ENCODE measurements at regions not wholly inside any gene's neighbourhood (a gene's known extent, or its start where the extent isn't known, plus 50 kb on each side); places are given as distances from the start of the nearest gene placed in this dataset.

DNA sequence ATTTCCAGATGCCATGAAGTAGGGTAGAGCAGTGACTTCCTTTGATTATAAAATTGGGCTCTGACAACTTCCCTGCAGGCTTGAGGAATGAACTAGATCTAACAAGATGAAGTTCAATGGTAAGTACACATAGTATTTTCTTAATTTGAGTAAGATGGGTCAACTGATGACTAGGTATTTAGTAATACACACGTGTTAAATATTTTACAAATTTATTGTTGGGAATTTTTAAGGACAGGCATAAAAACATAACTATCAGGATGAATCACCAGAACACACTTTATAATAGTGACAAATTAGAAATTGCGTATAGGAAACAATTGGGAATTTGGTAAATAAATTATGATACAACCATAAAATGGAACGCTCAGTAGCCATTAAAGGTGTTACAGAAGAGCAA is 762.4 kb upstream of the SLC35B3 start:
- TF ChIP-seq, protein P1, sequence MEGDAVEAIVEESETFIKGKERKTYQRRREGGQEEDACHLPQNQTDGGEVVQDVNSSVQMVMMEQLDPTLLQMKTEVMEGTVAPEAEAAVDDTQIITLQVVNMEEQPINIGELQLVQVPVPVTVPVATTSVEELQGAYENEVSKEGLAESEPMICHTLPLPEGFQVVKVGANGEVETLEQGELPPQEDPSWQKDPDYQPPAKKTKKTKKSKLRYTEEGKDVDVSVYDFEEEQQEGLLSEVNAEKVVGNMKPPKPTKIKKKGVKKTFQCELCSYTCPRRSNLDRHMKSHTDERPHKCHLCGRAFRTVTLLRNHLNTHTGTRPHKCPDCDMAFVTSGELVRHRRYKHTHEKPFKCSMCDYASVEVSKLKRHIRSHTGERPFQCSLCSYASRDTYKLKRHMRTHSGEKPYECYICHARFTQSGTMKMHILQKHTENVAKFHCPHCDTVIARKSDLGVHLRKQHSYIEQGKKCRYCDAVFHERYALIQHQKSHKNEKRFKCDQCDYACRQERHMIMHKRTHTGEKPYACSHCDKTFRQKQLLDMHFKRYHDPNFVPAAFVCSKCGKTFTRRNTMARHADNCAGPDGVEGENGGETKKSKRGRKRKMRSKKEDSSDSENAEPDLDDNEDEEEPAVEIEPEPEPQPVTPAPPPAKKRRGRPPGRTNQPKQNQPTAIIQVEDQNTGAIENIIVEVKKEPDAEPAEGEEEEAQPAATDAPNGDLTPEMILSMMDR (IDR thresholded peaks at IDR 0.05; ENCODE audit: insufficient read depth, missing control alignments) = no peak
- FAIRE-seq = no peak
- DNase-seq (ENCODE audit: insufficient read length, low spot score) = no peak

DNA sequence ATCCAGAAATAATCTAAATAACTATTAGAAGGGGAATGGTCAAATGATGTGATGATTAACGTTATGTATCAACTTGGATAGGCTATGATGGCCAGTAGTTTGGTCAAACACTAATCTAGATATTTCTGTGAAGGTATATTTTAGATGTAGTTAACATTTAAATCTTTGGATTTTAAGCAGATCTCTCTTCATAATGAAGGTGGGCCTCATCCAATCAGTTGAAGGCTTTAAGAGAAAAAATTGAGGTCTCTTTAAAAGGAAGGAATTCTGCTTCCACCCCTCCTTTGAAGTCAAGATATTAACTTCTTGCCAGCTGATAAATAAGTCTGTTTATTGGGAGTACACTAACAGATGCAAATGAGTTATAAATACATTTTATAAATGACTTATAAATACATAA is 760.0 kb upstream of the SLC35B3 start:
- TF ChIP-seq, protein P1 (IDR thresholded peaks at IDR 0.05; ENCODE audit: insufficient read depth, missing control alignments) = no peak
- no peak for FAIRE-seq
- no peak for DNase-seq (ENCODE audit: insufficient read length, low spot score)

DNA sequence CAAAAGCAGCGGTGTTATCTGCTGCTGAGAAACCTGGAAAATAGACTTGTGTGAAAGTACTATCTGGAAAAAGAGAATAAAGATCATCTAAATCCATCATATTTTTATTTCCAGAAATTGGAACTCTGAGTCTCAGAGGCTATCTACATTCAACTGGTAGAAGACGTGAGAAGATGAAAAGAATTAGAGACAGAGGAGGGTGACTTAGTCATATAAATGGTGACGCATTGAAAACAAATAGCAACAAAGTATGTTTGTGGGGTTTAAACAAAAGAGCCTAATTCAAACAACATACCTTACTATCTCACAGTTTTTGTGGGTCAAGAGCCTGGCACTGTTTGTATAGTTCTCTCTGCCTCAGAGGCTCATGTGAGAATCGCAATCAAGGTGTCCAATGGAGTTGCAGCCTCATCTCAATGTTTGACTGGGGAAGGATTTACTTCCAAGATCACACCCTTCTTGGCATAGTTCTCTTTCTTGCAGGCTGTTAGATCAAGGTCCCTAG is 757.1 kb upstream of the SLC35B3 start:
- no peak for FAIRE-seq
- DNase-seq (ENCODE audit: insufficient read length, low spot score) = no peak
- TF ChIP-seq, protein P1 (IDR thresholded peaks at IDR 0.05; ENCODE audit: insufficient read depth, missing control alignments) = no peak

DNA sequence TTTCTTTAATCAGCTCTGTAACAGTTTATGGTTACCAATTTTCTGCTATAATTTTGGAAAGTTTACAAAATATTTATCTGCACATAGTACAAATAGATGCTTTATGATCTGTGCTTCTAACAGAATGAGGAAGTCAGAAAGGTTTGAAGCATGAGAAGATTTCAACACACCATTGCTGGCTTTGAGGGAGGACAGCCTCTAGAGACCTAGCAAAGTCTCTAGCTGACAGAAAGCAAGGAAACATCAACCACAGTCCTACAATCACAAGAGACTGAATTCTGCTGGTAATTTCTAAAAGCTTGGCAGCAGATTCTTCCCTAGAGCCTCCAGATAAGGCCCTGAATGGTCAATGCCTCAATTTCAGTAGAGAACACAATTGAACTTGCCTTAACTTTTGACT is 750.8 kb upstream of the SLC35B3 start:
- TF ChIP-seq, protein P1 (IDR thresholded peaks at IDR 0.05; ENCODE audit: insufficient read depth, missing control alignments) = no peak
- DNase-seq (ENCODE audit: insufficient read length, low spot score) = no peak
- no peak for FAIRE-seq

DNA sequence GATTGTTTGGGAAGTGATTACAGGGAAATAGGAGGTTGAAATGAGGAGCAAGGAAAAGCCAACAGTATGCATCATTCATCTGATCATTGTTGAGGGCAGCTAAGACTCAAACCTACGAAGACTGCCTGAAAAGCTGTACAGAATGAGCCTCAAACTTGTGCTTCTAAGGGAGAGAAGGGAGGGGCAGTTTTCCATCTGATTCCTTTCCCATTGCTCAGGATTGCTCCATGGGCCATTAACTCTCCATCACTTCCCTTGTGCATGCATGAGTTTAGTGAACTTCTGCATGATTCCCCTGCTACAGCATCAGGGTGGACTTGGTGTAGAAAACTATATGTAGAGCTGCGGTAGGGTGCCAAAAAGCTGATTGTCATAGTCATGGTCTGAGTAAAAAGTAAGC is 742.7 kb upstream of the SLC35B3 start:
- TF ChIP-seq, protein P1 (IDR thresholded peaks at IDR 0.05; ENCODE audit: insufficient read depth, missing control alignments) = no peak
- no peak for FAIRE-seq
- no peak for DNase-seq (ENCODE audit: insufficient read length, low spot score)

DNA sequence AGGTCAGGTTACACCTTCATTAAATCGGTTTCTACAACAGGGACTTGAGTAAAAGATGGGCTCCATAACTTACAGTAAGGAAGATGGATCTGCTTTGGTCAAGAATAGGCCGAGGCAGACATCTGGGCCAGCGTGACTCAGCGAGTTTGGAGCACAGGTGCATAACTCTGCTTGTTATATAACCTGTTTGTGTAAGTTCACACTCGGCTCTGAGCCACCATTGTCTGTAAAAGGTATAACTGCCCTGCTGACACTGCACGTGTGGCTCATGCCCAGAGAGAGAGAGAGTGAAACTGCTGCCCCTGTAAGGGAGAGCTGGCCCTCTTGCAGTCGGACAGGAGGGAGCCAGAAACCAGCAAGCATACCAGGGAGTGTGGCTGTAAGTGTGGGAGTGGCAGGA is 737.9 kb upstream of the SLC35B3 start:
- FAIRE-seq (no peak), DNase-seq (ENCODE audit: insufficient read length, low spot score) (no peak)
- TF ChIP-seq, protein P1 (IDR thresholded peaks at IDR 0.05; ENCODE audit: insufficient read depth, missing control alignments) = no peak

DNA sequence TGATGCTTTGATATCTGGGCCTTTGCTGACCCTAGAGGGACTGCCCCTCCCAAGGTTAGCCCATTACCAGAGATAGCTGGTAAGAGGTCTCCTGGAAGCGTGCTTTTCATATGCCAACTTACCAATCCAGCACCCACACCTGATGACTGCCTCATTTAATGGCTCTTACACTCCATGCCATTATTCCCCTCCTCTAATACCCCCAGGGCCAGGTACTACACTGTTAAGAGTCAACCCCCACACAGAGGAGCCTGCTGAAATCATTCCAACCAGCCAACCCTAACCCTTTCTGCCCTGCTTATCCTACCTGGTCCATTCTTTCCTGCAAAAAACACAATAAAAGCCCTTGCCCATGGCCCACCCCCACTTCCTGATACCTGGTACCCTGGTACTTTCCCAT is 736.8 kb upstream of the SLC35B3 start:
- TF ChIP-seq, protein P1 (IDR thresholded peaks at IDR 0.05; ENCODE audit: insufficient read depth, missing control alignments) = no peak
- FAIRE-seq = no peak
- no peak for DNase-seq (ENCODE audit: insufficient read length, low spot score)

Data from D721Med (cell line).